ENCODE measurements at regions not wholly inside any gene's neighbourhood (a gene's known extent, or its start where the extent isn't known, plus 50 kb on each side); places are given as distances from the start of the nearest gene placed in this dataset.

DNA sequence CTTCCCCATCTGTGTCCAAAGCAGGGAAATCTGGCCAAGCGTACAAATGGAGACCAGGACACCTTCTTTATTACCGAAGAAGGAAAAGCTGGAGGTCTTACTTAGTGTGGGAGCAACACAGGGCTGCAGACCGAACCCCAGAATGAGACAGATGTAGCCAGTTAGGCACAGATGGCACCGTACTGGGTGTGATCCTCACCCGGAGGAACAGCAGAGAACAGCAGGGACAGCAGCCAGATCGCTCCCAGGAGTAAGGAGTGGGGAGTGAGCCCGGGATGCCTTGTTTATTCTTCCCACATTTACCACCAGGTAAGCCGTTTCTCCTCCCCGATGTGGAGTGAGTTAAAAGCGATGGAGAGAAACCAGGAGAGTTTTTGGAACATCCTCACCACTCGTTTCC, 150.7 kb upstream of the SPRED2 start:
- Histone ChIP-seq H3K36me3 (ENCODE audit: control insufficient read depth in 2 of 2, insufficient read depth in 1 of 2, low read length in 2 of 2) (no peaks in the 10 kb centered on the region), H3K27ac (ENCODE audit: extremely low read depth, low read depth, low read length) (no peak overlapping the region), H3K4me1 (ENCODE audit: control insufficient read depth, insufficient read depth, low read length) (no peaks in the 10 kb centered on the region), H3K4me3 (ENCODE audit: low read depth, low read length) (no peak overlapping the region), H3K9me3 (ENCODE audit: control insufficient read depth, insufficient read depth, low read depth, low read length) (no peaks in the 10 kb centered on the region)
- CTCF ChIA-PET, result interaction anchor here (0.5 to 1.0 kb wide), 2 partner anchors 10 to 11 kb away, joined by 3 to 5 read pairs; no protein-coding TSS in a partner anchor
- TF ChIP-seq, protein P1, sequence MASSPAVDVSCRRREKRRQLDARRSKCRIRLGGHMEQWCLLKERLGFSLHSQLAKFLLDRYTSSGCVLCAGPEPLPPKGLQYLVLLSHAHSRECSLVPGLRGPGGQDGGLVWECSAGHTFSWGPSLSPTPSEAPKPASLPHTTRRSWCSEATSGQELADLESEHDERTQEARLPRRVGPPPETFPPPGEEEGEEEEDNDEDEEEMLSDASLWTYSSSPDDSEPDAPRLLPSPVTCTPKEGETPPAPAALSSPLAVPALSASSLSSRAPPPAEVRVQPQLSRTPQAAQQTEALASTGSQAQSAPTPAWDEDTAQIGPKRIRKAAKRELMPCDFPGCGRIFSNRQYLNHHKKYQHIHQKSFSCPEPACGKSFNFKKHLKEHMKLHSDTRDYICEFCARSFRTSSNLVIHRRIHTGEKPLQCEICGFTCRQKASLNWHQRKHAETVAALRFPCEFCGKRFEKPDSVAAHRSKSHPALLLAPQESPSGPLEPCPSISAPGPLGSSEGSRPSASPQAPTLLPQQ (tag by site-specific recombination; IDR thresholded peaks at IDR 0.05), result no peak
- no peak for TF ChIP-seq SCRT1 (tag by site-specific recombination; IDR thresholded peaks at IDR 0.05; ENCODE audit: borderline replicate concordance)
- TF ChIP-seq, protein P2, sequence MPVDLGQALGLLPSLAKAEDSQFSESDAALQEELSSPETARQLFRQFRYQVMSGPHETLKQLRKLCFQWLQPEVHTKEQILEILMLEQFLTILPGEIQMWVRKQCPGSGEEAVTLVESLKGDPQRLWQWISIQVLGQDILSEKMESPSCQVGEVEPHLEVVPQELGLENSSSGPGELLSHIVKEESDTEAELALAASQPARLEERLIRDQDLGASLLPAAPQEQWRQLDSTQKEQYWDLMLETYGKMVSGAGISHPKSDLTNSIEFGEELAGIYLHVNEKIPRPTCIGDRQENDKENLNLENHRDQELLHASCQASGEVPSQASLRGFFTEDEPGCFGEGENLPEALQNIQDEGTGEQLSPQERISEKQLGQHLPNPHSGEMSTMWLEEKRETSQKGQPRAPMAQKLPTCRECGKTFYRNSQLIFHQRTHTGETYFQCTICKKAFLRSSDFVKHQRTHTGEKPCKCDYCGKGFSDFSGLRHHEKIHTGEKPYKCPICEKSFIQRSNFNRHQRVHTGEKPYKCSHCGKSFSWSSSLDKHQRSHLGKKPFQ (tag by site-specific recombination; IDR thresholded peaks at IDR 0.05), result no peak
- TF ChIP-seq ZNF133 (tag by site-specific recombination; IDR thresholded peaks at IDR 0.05), result no peak
- no peak for TF ChIP-seq KLF10 (tag by site-specific recombination; IDR thresholded peaks at IDR 0.05)
- TF ChIP-seq, protein P3, sequence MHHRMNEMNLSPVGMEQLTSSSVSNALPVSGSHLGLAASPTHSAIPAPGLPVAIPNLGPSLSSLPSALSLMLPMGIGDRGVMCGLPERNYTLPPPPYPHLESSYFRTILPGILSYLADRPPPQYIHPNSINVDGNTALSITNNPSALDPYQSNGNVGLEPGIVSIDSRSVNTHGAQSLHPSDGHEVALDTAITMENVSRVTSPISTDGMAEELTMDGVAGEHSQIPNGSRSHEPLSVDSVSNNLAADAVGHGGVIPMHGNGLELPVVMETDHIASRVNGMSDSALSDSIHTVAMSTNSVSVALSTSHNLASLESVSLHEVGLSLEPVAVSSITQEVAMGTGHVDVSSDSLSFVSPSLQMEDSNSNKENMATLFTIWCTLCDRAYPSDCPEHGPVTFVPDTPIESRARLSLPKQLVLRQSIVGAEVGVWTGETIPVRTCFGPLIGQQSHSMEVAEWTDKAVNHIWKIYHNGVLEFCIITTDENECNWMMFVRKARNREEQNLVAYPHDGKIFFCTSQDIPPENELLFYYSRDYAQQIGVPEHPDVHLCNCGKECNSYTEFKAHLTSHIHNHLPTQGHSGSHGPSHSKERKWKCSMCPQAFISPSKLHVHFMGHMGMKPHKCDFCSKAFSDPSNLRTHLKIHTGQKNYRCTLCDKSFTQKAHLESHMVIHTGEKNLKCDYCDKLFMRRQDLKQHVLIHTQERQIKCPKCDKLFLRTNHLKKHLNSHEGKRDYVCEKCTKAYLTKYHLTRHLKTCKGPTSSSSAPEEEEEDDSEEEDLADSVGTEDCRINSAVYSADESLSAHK (tag by site-specific recombination; IDR thresholded peaks at IDR 0.05), result no peak
- no peak for TF ChIP-seq ZNF155 (tag by site-specific recombination; IDR thresholded peaks at IDR 0.05)
- TF ChIP-seq ZNF624 (tag by site-specific recombination; IDR thresholded peaks at IDR 0.05), result no peak
- no peak for TF ChIP-seq ZNF560 (tag by site-specific recombination; IDR thresholded peaks at IDR 0.05; ENCODE audit: borderline replicate concordance)
- TF ChIP-seq, protein P4, sequence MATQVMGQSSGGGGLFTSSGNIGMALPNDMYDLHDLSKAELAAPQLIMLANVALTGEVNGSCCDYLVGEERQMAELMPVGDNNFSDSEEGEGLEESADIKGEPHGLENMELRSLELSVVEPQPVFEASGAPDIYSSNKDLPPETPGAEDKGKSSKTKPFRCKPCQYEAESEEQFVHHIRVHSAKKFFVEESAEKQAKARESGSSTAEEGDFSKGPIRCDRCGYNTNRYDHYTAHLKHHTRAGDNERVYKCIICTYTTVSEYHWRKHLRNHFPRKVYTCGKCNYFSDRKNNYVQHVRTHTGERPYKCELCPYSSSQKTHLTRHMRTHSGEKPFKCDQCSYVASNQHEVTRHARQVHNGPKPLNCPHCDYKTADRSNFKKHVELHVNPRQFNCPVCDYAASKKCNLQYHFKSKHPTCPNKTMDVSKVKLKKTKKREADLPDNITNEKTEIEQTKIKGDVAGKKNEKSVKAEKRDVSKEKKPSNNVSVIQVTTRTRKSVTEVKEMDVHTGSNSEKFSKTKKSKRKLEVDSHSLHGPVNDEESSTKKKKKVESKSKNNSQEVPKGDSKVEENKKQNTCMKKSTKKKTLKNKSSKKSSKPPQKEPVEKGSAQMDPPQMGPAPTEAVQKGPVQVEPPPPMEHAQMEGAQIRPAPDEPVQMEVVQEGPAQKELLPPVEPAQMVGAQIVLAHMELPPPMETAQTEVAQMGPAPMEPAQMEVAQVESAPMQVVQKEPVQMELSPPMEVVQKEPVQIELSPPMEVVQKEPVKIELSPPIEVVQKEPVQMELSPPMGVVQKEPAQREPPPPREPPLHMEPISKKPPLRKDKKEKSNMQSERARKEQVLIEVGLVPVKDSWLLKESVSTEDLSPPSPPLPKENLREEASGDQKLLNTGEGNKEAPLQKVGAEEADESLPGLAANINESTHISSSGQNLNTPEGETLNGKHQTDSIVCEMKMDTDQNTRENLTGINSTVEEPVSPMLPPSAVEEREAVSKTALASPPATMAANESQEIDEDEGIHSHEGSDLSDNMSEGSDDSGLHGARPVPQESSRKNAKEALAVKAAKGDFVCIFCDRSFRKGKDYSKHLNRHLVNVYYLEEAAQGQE (tag by site-specific recombination; IDR thresholded peaks at IDR 0.05), result no peak
- TF ChIP-seq SP3 (tag by site-specific recombination; IDR thresholded peaks at IDR 0.05), result no peak
- TF ChIP-seq ZNF24 (tag by site-specific recombination; IDR thresholded peaks at IDR 0.05), result no peak
- POLR2A ChIA-PET, result interaction anchor here (0.7 kb wide), 1 partner anchor 850 kb away, joined by 3 read pairs; no protein-coding TSS in a partner anchor

DNA sequence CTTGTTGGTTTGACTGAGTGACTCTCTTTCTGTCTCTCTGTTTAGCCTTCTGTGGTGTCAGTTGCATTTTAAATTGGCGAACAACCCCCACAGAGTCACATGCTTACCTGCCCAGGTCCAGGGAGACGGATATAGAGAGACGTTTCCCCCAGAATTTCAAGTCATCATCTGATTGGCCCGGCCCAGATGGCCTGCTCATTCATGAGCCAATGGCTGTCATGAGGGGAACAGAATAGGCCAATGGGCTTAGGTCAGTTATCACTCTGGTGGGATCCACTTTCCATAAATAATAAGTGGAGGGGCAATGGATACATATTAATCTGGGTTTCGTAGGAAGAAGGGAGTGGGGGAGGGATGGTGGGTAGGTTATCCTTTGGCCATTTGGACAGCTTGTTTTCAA, 150.0 kb upstream of the SPRED2 start:
- no peak overlapping the region for H3K27ac ChIP-seq (ENCODE audit: extremely low read depth, low read depth, low read length)
- POLR2A ChIA-PET, result no interaction called here
- H3K4me3 ChIP-seq (ENCODE audit: low read depth, low read length), result no peak overlapping the region
- H3K36me3 ChIP-seq (ENCODE audit: control insufficient read depth in 2 of 2, insufficient read depth in 1 of 2, low read length in 2 of 2), result no peaks in the 10 kb centered on the region
- CTCF ChIA-PET, result interaction anchor here (1.0 kb wide), 1 partner anchor 9 kb away, joined by 3 read pairs; no protein-coding TSS in a partner anchor
- H3K9me3 ChIP-seq (ENCODE audit: control insufficient read depth, insufficient read depth, low read depth, low read length), result no peaks in the 10 kb centered on the region
- H3K4me1 ChIP-seq (ENCODE audit: control insufficient read depth, insufficient read depth, low read length), result no peaks in the 10 kb centered on the region
- TF ChIP-seq ZBTB20 (tag by site-specific recombination; IDR thresholded peaks at IDR 0.05) (no peak), ZNF830 (tag by site-specific recombination; IDR thresholded peaks at IDR 0.05; ENCODE audit: low read depth) (no peak), PRDM1 (tag by site-specific recombination; IDR thresholded peaks at IDR 0.05) (no peak), ZNF133 (tag by site-specific recombination; IDR thresholded peaks at IDR 0.05) (no peak)
- TF ChIP-seq, protein P5, sequence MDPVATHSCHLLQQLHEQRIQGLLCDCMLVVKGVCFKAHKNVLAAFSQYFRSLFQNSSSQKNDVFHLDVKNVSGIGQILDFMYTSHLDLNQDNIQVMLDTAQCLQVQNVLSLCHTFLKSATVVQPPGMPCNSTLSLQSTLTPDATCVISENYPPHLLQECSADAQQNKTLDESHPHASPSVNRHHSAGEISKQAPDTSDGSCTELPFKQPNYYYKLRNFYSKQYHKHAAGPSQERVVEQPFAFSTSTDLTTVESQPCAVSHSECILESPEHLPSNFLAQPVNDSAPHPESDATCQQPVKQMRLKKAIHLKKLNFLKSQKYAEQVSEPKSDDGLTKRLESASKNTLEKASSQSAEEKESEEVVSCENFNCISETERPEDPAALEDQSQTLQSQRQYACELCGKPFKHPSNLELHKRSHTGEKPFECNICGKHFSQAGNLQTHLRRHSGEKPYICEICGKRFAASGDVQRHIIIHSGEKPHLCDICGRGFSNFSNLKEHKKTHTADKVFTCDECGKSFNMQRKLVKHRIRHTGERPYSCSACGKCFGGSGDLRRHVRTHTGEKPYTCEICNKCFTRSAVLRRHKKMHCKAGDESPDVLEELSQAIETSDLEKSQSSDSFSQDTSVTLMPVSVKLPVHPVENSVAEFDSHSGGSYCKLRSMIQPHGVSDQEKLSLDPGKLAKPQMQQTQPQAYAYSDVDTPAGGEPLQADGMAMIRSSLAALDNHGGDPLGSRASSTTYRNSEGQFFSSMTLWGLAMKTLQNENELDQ (tag by site-specific recombination; IDR thresholded peaks at IDR 0.05; ENCODE audit: low read depth), result no peak
- TF ChIP-seq, protein P6, sequence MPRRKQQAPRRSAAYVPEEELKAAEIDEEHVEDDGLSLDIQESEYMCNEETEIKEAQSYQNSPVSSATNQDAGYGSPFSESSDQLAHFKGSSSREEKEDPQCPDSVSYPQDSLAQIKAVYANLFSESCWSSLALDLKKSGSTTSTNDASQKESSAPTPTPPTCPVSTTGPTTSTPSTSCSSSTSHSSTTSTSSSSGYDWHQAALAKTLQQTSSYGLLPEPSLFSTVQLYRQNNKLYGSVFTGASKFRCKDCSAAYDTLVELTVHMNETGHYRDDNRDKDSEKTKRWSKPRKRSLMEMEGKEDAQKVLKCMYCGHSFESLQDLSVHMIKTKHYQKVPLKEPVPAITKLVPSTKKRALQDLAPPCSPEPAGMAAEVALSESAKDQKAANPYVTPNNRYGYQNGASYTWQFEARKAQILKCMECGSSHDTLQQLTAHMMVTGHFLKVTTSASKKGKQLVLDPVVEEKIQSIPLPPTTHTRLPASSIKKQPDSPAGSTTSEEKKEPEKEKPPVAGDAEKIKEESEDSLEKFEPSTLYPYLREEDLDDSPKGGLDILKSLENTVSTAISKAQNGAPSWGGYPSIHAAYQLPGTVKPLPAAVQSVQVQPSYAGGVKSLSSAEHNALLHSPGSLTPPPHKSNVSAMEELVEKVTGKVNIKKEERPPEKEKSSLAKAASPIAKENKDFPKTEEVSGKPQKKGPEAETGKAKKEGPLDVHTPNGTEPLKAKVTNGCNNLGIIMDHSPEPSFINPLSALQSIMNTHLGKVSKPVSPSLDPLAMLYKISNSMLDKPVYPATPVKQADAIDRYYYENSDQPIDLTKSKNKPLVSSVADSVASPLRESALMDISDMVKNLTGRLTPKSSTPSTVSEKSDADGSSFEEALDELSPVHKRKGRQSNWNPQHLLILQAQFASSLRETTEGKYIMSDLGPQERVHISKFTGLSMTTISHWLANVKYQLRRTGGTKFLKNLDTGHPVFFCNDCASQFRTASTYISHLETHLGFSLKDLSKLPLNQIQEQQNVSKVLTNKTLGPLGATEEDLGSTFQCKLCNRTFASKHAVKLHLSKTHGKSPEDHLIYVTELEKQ (tag by site-specific recombination; IDR thresholded peaks at IDR 0.05; ENCODE audit: borderline replicate concordance), result no peak
- TF ChIP-seq, protein P7, sequence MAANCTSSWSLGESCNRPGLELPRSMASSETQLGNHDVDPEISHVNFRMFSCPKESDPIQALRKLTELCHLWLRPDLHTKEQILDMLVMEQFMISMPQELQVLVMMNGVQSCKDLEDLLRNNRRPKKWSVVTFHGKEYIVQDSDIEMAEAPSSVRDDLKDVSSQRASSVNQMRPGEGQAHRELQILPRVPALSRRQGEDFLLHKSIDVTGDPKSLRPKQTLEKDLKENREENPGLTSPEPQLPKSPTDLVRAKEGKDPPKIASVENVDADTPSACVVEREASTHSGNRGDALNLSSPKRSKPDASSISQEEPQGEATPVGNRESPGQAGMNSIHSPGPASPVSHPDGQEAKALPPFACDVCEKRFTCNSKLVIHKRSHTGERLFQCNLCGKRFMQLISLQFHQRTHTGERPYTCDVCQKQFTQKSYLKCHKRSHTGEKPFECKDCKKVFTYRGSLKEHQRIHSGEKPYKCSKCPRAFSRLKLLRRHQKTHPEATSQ (tag by site-specific recombination; IDR thresholded peaks at IDR 0.05), result no peak
